Thyroid gland (tissue), 4 donors: ENCODE measurements at regions not wholly inside any gene's neighbourhood (a gene's known extent, or its start where the extent isn't known, plus 50 kb on each side); places are given as distances from the start of the nearest gene placed in this dataset.
A peak's percentile ranks its signal among the peaks of the same experiment; 100 is the strongest.

Experiments used
- DNase-seq, 2 donors: peaks; one replicate each; pipeline ENCODE4 v3.0.0-alpha.2; 2019
- H3K27ac ChIP-seq, 3 donors: fragments of 200-600 bp; sonication (generic); 1 replicate in 2 of 3; 2 replicates in 1 of 3; pipeline ENCODE4 v1.5.1; 2016 to 2019; ENCODE audit warnings: mild to moderate bottlenecking in 1 of 3, moderate library complexity in 1 of 3
- H3K27me3 ChIP-seq: fragments of 200-600 bp; sonication (generic); one replicate; pipeline ENCODE4 v1.5.1; 2019
- H3K36me3 ChIP-seq, 2 donors: fragments of 200-600 bp; sonication (generic); one replicate each; pipeline ENCODE4 v1.5.1; 2016 to 2019
- H3K4me1 ChIP-seq, 2 donors: fragments of 200-600 bp; sonication (generic); one replicate each; pipeline ENCODE4 v1.5.1; 2017 to 2019
- H3K4me3 ChIP-seq, 3 donors: fragments of 200-600 bp; sonication (generic); replicated peaks in 1 of 3; 1 replicate in 2 of 3; 2 replicates in 1 of 3; pipeline ENCODE4 v1.5.1; 2016; ENCODE audit warnings: mild to moderate bottlenecking in 1 of 3
- H3K9me3 ChIP-seq: fragments of 200-600 bp; sonication (generic); one replicate; pipeline ENCODE4 v1.5.1; 2017
- CTCF ChIP-seq, 6 experiments: fragments of 200-600 bp in 3 of 6; fragments of 450-650 bp in 3 of 6; sonication (generic) in 3 of 6; IDR thresholded peaks; one replicate each; pipeline ENCODE4 v1.5.1; 2016 to 2019; ENCODE audit warnings: antibody characterized with exemption in 6 of 6, mild to moderate bottlenecking in 2 of 6, inconsistent platforms in 1 of 6, moderate library complexity in 1 of 6
- POLR2A ChIP-seq, 2 donors: fragments of 450-650 bp; IDR thresholded peaks; one replicate each; pipeline ENCODE4 v1.6.1; 2017; ENCODE audit warnings: antibody characterized with exemption in 2 of 2, mild to moderate bottlenecking in 2 of 2, moderate library complexity in 1 of 2
- WGBS, 2 donors: methylation state at CpG; one replicate each; pipeline ENCODE4 v1.1.5; 2017; 5-methylcytosine and 5-hydroxymethylcytosine counted together
- intact Hi-C: fragments of 100-400 bp; cut with DNase I; formaldehyde crosslinking; loops from one replicate; pipeline ENCODE4 v1.15.1; 2023

DNA sequence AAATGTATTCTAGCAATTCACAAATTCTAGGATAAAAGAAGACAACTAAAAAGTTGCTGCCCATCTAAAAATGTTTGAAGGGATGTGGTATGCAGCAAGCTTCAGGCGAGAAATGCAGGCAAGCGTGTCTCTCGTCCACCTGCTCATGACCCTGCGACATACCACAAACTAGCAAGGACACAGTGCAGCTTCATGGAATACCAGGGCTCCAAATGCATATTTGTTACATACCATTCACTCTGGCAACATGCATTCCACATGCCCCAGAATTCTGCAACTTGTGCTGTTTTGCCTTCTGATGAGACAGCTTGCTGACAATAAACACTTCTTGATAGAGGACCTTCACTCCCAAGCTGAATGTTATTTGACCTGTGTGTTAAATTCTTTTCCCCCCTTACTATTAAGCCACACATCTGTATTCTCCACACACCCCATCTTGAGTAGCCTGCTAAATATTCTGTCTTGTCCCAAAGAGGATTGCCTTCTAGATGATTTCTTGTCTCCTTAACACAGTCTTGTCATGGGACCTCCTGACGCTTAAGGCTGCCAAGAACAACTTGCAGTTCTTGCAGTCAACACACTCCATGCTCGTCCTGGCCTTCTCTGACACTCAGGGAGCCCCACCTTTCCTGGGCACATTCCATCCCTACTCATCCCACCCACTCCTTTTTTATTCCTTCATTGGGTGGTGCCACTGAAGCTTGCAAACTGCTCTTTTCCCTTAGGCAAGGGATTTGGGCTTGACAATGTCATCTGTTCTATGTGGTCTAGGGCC, 340.5 kb downstream of the PIK3R1 start:
- H3K4me1 ChIP-seq: peaks cover 0 to 7% of the 10 kb centered on the region in 2 donors
- intact Hi-C loops: no loop called here
- no peaks in the 10 kb centered on the region for H3K36me3 ChIP-seq
- H3K9me3 ChIP-seq: no peaks in the 10 kb centered on the region
- peak in 1 of 2 donors; percentile 18 for DNase-seq
- no peaks in the 10 kb centered on the region for H3K27me3 ChIP-seq
- H3K4me3 ChIP-seq: no peak overlapping the region
- H3K27ac ChIP-seq: no peak overlapping the region
- WGBS, 2 donors: 74 to 77% methylated on average over 6 of the region's 6 CpGs
- TF ChIP-seq CTCF (IDR thresholded peaks at IDR 0.05): no peak
- no peak for TF ChIP-seq POLR2A (IDR thresholded peaks at IDR 0.05)

GRCh38 chr5:68557162-68557936, 341.8 kb downstream of the PIK3R1 start:
- WGBS, 2 donors: 83 to 84% methylated on average over 4 of the region's 4 CpGs

GRCh38 chr5:68562308-68562707, 346.8 kb downstream of the PIK3R1 start:
- Histone ChIP-seq H3K27ac (peak overlapping the region in 1 of 3 donors; percentile 5), H3K9me3 (no peaks in the 10 kb centered on the region), H3K4me3 (no peak overlapping the region), H3K4me1 (peaks cover 4 to 5% of the 10 kb centered on the region in 2 donors), H3K36me3 (no peaks in the 10 kb centered on the region), H3K27me3 (no peaks in the 10 kb centered on the region)
- DNase-seq: peak; percentile 72 to 77
- intact Hi-C loops: no loop called here
- WGBS, 2 donors: 0 to 12% methylated on average over 3 of the region's 3 CpGs
- TF ChIP-seq POLR2A (IDR thresholded peaks at IDR 0.05): no peak
- TF ChIP-seq CTCF (IDR thresholded peaks at IDR 0.05): no peak

More at GRCh38 chr5:68557162-68557936, 341.8 kb downstream of the PIK3R1 start:
- no peaks in the 10 kb centered on the region for H3K27me3 ChIP-seq
- H3K4me1 ChIP-seq: peaks cover 4 to 12% of the 10 kb centered on the region in 2 donors
- TF ChIP-seq POLR2A (IDR thresholded peaks at IDR 0.05) (no peak), CTCF (IDR thresholded peaks at IDR 0.05) (no peak)
- H3K27ac ChIP-seq: no peak overlapping the region
- no peak for DNase-seq
- H3K36me3 ChIP-seq: no peaks in the 10 kb centered on the region
- intact Hi-C loops: no loop called here
- H3K4me3 ChIP-seq: no peak overlapping the region
- no peaks in the 10 kb centered on the region for H3K9me3 ChIP-seq

GRCh38 chr5:68565427-68565826, 349.9 kb downstream of the PIK3R1 start:
- Histone ChIP-seq H3K27me3 (no peaks in the 10 kb centered on the region), H3K4me3 (no peak overlapping the region), H3K36me3 (no peaks in the 10 kb centered on the region), H3K27ac (no peak overlapping the region), H3K4me1 (peaks cover 4 to 5% of the 10 kb centered on the region in 2 donors), H3K9me3 (no peaks in the 10 kb centered on the region)
- 87 to 91% methylated on average over 5 of the region's 5 CpGs for WGBS, 2 donors
- DNase-seq: no peak
- intact Hi-C loops: no loop called here
- TF ChIP-seq POLR2A (IDR thresholded peaks at IDR 0.05): no peak
- no peak for TF ChIP-seq CTCF (IDR thresholded peaks at IDR 0.05)

DNA sequence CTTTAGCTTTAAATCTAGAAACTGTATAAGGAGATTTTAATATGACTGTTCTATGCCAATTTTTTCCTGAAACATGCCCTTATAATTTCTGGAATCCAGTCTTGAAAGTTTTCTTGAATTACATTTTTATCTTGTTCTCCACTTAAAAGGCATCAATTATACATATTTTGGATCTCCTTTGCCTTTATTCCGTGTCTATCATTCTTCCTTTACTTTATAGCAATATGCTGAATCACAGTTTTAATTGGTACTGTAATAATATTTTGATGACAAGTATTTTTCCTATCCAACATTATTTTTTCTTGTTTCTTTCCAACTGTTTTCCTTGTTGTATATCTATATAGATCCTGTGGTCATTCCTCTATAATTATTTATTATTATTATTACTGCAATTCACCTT, 361.2 kb downstream of the PIK3R1 start:
- Histone ChIP-seq H3K4me3 (no peak overlapping the region), H3K27me3 (no peaks in the 10 kb centered on the region), H3K27ac (no peak overlapping the region), H3K4me1 (no peaks in the 10 kb centered on the region), H3K9me3 (no peaks in the 10 kb centered on the region), H3K36me3 (no peaks in the 10 kb centered on the region)
- WGBS, 2 donors: 89 to 93% methylated on average over 1 of the region's 1 CpG
- intact Hi-C loops: no loop called here
- TF ChIP-seq POLR2A (IDR thresholded peaks at IDR 0.05): no peak
- no peak for DNase-seq
